ENCODE measurements at regions not wholly inside any gene's neighbourhood (a gene's known extent, or its start where the extent isn't known, plus 50 kb on each side); places are given as distances from the start of the nearest gene placed in this dataset.

DNA sequence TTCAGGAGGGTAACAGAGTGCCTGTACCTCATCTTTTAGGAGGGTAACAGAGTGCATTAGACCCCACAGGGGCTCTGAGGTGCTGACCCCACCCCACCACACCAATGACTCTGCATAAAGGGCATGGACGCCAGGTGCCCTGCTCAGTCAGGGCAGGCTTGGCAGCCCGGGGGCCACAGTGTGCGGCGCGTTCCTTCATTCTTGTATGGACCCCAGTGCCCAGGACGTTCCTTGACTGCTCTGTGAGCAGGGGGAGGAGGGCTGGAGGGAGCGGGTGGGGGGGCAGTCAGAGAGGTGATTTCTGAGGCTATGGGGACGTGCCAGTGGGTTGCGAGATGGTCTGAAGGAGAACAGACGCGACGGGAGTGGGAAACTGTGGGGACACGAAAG, 168.7 kb upstream of the NCK2 start:
- TF ChIP-seq POLR2A (IDR thresholded peaks at IDR 0.05; ENCODE audit: low read depth, low read length), result no peak
- no peak for TF ChIP-seq POLR2AphosphoS5 (IDR thresholded peaks at IDR 0.05; ENCODE audit: low read depth, low read length)
- no peak for TF ChIP-seq TAF1 (IDR thresholded peaks at IDR 0.05; ENCODE audit: low read depth, low read length)
- TF ChIP-seq SPI1 (IDR thresholded peaks at IDR 0.05; ENCODE audit: low read depth, low read length), result no peak
- no peak for TF ChIP-seq POU2F2 (IDR thresholded peaks at IDR 0.05; ENCODE audit: low read depth, low read length)
